Activated CD8-positive, alpha-beta T cell treated with anti-CD3 and anti-CD28 coated beads, Interleukin-2, amount 10 ng/mL, durations not matched to agents 7 days and 5 days (primary cell): ENCODE measurements at regions not wholly inside any gene's neighbourhood (a gene's known extent, or its start where the extent isn't known, plus 50 kb on each side); places are given as distances from the start of the nearest gene placed in this dataset.
"Not testable (repeated sequence)": the region's sequence is repeated elsewhere in the genome, so short reads cannot be mapped to it uniquely, and the experiment has no call there.

Experiments used
- ATAC-seq: fragments of 150-1000 bp; cut with Tn5 transposase; one replicate; pipeline ENCODE4 v1.10.0; 2021; ENCODE audit warnings: moderate library complexity
- CTCF ChIA-PET: fragments of 350-600 bp; sonication (Branson Sonifier 250); formaldehyde crosslinking; loops from one replicate; lab custom pipeline; 2021; ENCODE audit warnings: antibody characterized with exemption; lab: Charles Lee
- POLR2A ChIA-PET: fragments of 350-600 bp; sonication (Branson Sonifier 250); formaldehyde crosslinking; loops from one replicate; lab custom pipeline; 2021; ENCODE audit warnings: antibody characterized with exemption; lab: Charles Lee
- DNase-seq: peaks from one replicate; pipeline ENCODE4 v3.0.0-alpha.2; 2020
- H3K27ac Mint-ChIP-seq: one replicate; pipeline ENCODE4 v1.8.0; 2021; ENCODE audit warnings: mild to moderate bottlenecking, mixed read lengths
- H3K27me3 Mint-ChIP-seq: one replicate; pipeline ENCODE4 v1.8.0; 2021; ENCODE audit warnings: low read depth, mixed read lengths
- H3K36me3 Mint-ChIP-seq: one replicate; pipeline ENCODE4 v1.8.0; 2021; ENCODE audit warnings: low read depth, mixed read lengths
- H3K4me1 Mint-ChIP-seq: one replicate; pipeline ENCODE4 v1.8.0; 2021; ENCODE audit warnings: low read depth, mixed read lengths
- H3K4me3 Mint-ChIP-seq: one replicate; pipeline ENCODE4 v1.8.0; 2021; ENCODE audit warnings: mild to moderate bottlenecking, mixed read lengths
- H3K9me3 Mint-ChIP-seq: one replicate; pipeline ENCODE4 v1.8.0; 2022; ENCODE audit warnings: mixed read lengths; ENCODE audit not compliant: insufficient read depth

DNA sequence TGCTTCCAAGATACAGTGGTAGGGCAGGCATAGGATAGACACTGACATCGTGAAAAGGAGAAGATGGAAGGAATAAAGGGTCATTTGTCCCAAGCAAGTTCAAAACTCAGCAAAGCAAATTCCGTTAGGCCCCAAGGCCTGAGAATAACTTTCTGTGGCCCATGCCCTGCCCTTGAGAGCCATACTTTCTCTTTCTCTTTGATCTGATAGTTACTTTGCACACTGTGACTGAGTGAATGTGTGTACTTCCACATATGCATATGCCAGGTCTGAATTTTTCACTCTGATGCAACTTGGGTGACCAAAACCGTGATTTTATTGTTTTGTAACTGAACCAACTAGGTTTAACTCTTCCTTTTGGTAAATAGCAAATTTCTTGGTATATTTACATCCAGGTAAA lies 371.5 kb downstream of the RAB38 start:
- ATAC-seq (no peak), DNase-seq (no peak)
- no peaks in the 10 kb centered on the region for H3K4me1 Mint-ChIP-seq
- H3K27ac Mint-ChIP-seq = no peak overlapping the region
- no peaks in the 10 kb centered on the region for H3K9me3 Mint-ChIP-seq
- no peak overlapping the region for H3K4me3 Mint-ChIP-seq
- H3K27me3 Mint-ChIP-seq = no peaks in the 10 kb centered on the region
- POLR2A ChIA-PET = no interaction called here
- no peaks in the 10 kb centered on the region for H3K36me3 Mint-ChIP-seq
- CTCF ChIA-PET = no interaction called here

- CTCF ChIA-PET, DNase-seq, POLR2A ChIA-PET, H3K36me3 Mint-ChIP-seq, H3K27ac Mint-ChIP-seq, H3K27me3 Mint-ChIP-seq, H3K4me1 Mint-ChIP-seq, H3K4me3 Mint-ChIP-seq, H3K9me3 Mint-ChIP-seq, ATAC-seq: not testable (repeated sequence)
Measured at GRCh38 chr11:87784862-87785261, 390.4 kb downstream of the RAB38 start.

- Mint-ChIP-seq H3K4me1 (no peaks in the 10 kb centered on the region), H3K27ac (no peak overlapping the region), H3K36me3 (no peaks in the 10 kb centered on the region), H3K9me3 (no peaks in the 10 kb centered on the region), H3K4me3 (no peak overlapping the region), H3K27me3 (no peaks in the 10 kb centered on the region)
- CTCF ChIA-PET = no interaction called here
- no peak for DNase-seq
- ATAC-seq = no peak
- POLR2A ChIA-PET = no interaction called here
Measured at GRCh38 chr11:87780068-87780413, 395.2 kb downstream of the RAB38 start.

DNA sequence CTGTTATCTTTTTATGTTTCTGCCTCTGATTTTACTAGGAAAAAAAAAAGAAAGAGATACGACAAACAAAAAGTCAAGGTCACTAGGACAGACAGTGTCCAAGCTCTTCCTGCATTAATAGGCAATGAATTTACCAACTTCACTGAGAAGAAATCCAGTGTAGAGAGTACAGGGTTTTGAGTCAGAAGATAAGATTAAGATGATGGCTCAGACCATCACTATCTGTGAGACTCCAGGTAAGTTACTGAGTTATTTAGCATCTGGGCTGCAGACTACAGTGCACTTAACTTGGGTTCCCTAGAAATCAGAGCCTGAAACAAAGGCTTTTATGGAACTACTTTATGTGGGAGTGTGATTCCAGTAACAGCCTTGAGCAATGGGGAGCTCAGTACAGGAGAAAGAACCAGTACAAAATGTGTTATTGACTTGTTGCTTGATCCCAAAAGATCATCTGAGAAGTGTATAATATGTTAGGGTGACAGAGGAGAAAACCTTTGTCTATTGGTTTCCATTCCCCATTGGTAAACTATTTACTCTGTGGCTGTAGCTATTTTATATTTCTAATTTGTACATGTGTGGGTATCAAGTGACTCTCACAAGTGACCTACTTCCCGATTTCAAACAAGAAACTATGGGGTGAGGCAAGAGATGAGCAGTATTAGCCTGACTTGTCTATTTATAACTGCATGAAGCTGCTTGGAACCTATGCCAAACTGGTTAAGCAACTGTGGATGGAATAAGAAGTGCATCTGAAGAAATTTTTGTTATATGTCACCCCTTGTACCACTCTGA lies 395.8 kb downstream of the RAB38 start:
- H3K36me3 Mint-ChIP-seq = no peaks in the 10 kb centered on the region
- H3K27me3 Mint-ChIP-seq = no peaks in the 10 kb centered on the region
- POLR2A ChIA-PET = no interaction called here
- no peak overlapping the region for H3K4me3 Mint-ChIP-seq
- ATAC-seq (no peak), DNase-seq (no peak)
- CTCF ChIA-PET = no interaction called here
- H3K4me1 Mint-ChIP-seq = no peaks in the 10 kb centered on the region
- H3K9me3 Mint-ChIP-seq = no peaks in the 10 kb centered on the region
- H3K27ac Mint-ChIP-seq = no peak overlapping the region

DNA sequence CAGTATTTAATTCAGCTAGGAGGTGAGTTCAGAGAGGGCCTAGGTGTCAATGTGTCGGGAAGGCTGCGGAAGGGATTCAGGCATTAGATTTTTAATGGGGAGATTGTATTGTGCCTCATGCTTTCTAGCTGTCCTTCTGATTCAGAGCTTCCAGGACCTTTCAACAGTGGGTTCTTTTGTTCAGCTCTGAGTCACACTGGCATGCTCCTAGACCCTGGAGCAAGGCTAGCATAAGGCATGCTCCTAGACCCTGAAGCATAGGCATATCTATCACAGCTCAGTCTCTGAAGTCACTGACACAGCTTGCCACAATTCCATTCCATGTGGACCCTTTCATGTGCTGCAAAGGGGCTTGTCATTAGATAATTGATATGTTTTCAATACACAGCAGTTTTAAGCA lies 396.9 kb downstream of the RAB38 start:
- no peaks in the 10 kb centered on the region for H3K4me1 Mint-ChIP-seq
- H3K4me3 Mint-ChIP-seq = no peak overlapping the region
- H3K27ac Mint-ChIP-seq = no peak overlapping the region
- ChIA-PET CTCF (no interaction called here), POLR2A (no interaction called here)
- no peaks in the 10 kb centered on the region for H3K27me3 Mint-ChIP-seq
- DNase-seq (no peak), ATAC-seq (no peak)
- H3K9me3 Mint-ChIP-seq = no peaks in the 10 kb centered on the region
- H3K36me3 Mint-ChIP-seq = no peaks in the 10 kb centered on the region

DNA sequence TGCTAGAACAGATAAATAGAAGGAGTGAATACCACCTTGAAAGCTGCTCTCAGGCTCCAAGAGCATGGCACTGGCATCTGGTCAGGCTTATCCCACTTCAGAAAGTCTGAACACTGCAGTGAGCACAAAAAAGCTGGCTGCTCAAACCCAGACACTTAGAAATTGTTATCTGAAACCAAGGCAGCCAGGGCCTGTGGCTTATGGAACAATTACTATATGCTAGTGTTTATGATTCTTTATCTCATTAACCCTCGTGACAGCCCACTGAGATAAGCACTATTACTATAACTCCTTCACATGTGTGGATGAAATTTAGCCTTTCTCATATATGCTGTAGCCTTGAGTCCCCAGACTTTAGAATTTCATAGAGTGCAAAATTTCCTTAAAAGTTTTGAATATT lies 400.2 kb downstream of the RAB38 start:
- no peaks in the 10 kb centered on the region for H3K9me3 Mint-ChIP-seq
- ATAC-seq = no peak
- no peak overlapping the region for H3K27ac Mint-ChIP-seq

GRCh38 chr11:87769661-87770060 lies 405.6 kb downstream of the RAB38 start:
- H3K36me3 Mint-ChIP-seq = no peaks in the 10 kb centered on the region
- ATAC-seq (no peak), DNase-seq (no peak)
- no peaks in the 10 kb centered on the region for H3K4me1 Mint-ChIP-seq
- POLR2A ChIA-PET = no interaction called here
- CTCF ChIA-PET = no interaction called here
- H3K27me3 Mint-ChIP-seq = no peaks in the 10 kb centered on the region
- H3K4me3 Mint-ChIP-seq = no peak overlapping the region
- H3K9me3 Mint-ChIP-seq = no peaks in the 10 kb centered on the region
- no peak overlapping the region for H3K27ac Mint-ChIP-seq

More for the DNA sequence above, 400.2 kb downstream of the RAB38 start:
- Mint-ChIP-seq H3K4me1 (no peaks in the 10 kb centered on the region), H3K4me3 (no peak overlapping the region), H3K27me3 (no peaks in the 10 kb centered on the region), H3K36me3 (no peaks in the 10 kb centered on the region)
- DNase-seq = no peak
- CTCF ChIA-PET = no interaction called here
- POLR2A ChIA-PET = no interaction called here

GRCh38 chr11:87767615-87768014 lies 407.6 kb downstream of the RAB38 start:
- DNase-seq = no peak
- no peaks in the 10 kb centered on the region for H3K27me3 Mint-ChIP-seq
- no peaks in the 10 kb centered on the region for H3K9me3 Mint-ChIP-seq
- H3K36me3 Mint-ChIP-seq = no peaks in the 10 kb centered on the region
- no peak for ATAC-seq
- ChIA-PET CTCF (no interaction called here), POLR2A (no interaction called here)
- H3K4me3 Mint-ChIP-seq = no peak overlapping the region
- H3K27ac Mint-ChIP-seq = no peak overlapping the region
- H3K4me1 Mint-ChIP-seq = no peaks in the 10 kb centered on the region

- H3K27ac Mint-ChIP-seq, ATAC-seq, H3K36me3 Mint-ChIP-seq, H3K4me3 Mint-ChIP-seq, DNase-seq, CTCF ChIA-PET, POLR2A ChIA-PET, H3K4me1 Mint-ChIP-seq, H3K9me3 Mint-ChIP-seq, H3K27me3 Mint-ChIP-seq: not testable (repeated sequence)
Measured at GRCh38 chr11:87764075-87764474, 411.2 kb downstream of the RAB38 start.

GRCh38 chr11:87754685-87755084 lies 420.6 kb downstream of the RAB38 start:
- no peaks in the 10 kb centered on the region for H3K36me3 Mint-ChIP-seq
- H3K4me1 Mint-ChIP-seq = no peaks in the 10 kb centered on the region

GRCh38 chr11:87753143-87753542 lies 422.1 kb downstream of the RAB38 start:
- Mint-ChIP-seq H3K4me1 (no peaks in the 10 kb centered on the region), H3K36me3 (no peaks in the 10 kb centered on the region), H3K27ac (no peak overlapping the region), H3K9me3 (no peaks in the 10 kb centered on the region), H3K4me3 (no peak overlapping the region), H3K27me3 (no peaks in the 10 kb centered on the region)
- ChIA-PET POLR2A (no interaction called here), CTCF (no interaction called here)
- ATAC-seq = no peak
- DNase-seq = no peak

More at GRCh38 chr11:87754685-87755084, 420.6 kb downstream of the RAB38 start:
- Mint-ChIP-seq H3K4me3 (no peak overlapping the region), H3K9me3 (no peaks in the 10 kb centered on the region), H3K27me3 (no peaks in the 10 kb centered on the region), H3K27ac (no peak overlapping the region)
- ChIA-PET CTCF (no interaction called here), POLR2A (no interaction called here)
- DNase-seq = no peak
- ATAC-seq = no peak

GRCh38 chr11:87743007-87743406 lies 432.2 kb downstream of the RAB38 start:
- DNase-seq = no peak
- CTCF ChIA-PET = no interaction called here
- no peak overlapping the region for H3K27ac Mint-ChIP-seq
- no peaks in the 10 kb centered on the region for H3K27me3 Mint-ChIP-seq
- no peak for ATAC-seq
- no peaks in the 10 kb centered on the region for H3K9me3 Mint-ChIP-seq
- POLR2A ChIA-PET = no interaction called here
- H3K4me3 Mint-ChIP-seq = no peak overlapping the region
- no peaks in the 10 kb centered on the region for H3K36me3 Mint-ChIP-seq
- no peaks in the 10 kb centered on the region for H3K4me1 Mint-ChIP-seq

DNA sequence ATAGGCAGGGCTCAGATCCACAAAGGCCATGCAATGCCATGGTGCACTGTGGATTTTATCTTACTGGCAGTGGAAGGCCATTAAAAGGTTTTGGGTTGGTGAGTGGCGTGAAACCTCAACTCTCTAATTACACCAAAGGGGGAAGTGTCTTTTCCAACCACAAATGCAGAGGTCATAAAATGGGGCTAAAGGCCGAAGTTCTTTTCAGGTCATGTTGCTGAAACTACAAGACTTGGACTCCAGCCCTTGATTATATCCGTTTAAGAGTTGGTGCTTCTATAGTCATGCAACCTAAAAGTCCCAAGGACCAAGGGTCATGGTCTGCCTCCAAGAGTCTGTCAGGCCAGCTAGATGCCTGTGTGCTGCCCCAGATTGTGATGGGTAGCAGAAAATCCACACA lies 434.3 kb downstream of the RAB38 start:
- POLR2A ChIA-PET = no interaction called here
- Mint-ChIP-seq H3K4me1 (no peaks in the 10 kb centered on the region), H3K36me3 (no peaks in the 10 kb centered on the region), H3K27me3 (no peaks in the 10 kb centered on the region), H3K9me3 (no peaks in the 10 kb centered on the region), H3K27ac (no peak overlapping the region), H3K4me3 (no peak overlapping the region)
- DNase-seq = no peak
- ATAC-seq = no peak
- CTCF ChIA-PET = no interaction called here
